Tibial nerve (tissue), 3 donors: ENCODE measurements at regions not wholly inside any gene's neighbourhood (a gene's known extent, or its start where the extent isn't known, plus 50 kb on each side); places are given as distances from the start of the nearest gene placed in this dataset.

ENCODE experiments used
- POLR2A ChIP-seq, 2 donors: fragments of 450-650 bp; IDR thresholded peaks; one replicate each; pipeline ENCODE4 v1.6.1; 2017; ENCODE audit warnings: antibody characterized with exemption in 2 of 2, mild to moderate bottlenecking in 2 of 2, moderate library complexity in 2 of 2
- TF ChIP-seq, protein P1 (sequence below), 5 experiments: fragments of 200-600 bp in 3 of 5; fragments of 450-650 bp in 2 of 5; sonication (generic) in 3 of 5; IDR thresholded peaks; one replicate each; pipeline ENCODE4 v1.5.1; 2016 to 2019; ENCODE audit warnings: antibody characterized with exemption in 5 of 5, mild to moderate bottlenecking in 3 of 5, moderate library complexity in 2 of 5

GRCh38 chr16:48814994-48815393 lies 205.0 kb upstream of the N4BP1 start:
- TF ChIP-seq, protein P1, sequence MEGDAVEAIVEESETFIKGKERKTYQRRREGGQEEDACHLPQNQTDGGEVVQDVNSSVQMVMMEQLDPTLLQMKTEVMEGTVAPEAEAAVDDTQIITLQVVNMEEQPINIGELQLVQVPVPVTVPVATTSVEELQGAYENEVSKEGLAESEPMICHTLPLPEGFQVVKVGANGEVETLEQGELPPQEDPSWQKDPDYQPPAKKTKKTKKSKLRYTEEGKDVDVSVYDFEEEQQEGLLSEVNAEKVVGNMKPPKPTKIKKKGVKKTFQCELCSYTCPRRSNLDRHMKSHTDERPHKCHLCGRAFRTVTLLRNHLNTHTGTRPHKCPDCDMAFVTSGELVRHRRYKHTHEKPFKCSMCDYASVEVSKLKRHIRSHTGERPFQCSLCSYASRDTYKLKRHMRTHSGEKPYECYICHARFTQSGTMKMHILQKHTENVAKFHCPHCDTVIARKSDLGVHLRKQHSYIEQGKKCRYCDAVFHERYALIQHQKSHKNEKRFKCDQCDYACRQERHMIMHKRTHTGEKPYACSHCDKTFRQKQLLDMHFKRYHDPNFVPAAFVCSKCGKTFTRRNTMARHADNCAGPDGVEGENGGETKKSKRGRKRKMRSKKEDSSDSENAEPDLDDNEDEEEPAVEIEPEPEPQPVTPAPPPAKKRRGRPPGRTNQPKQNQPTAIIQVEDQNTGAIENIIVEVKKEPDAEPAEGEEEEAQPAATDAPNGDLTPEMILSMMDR (IDR thresholded peaks at IDR 0.05), result no peak
- TF ChIP-seq POLR2A (IDR thresholded peaks at IDR 0.05), result no peak
